ENCODE measurements at regions not wholly inside any gene's neighbourhood (a gene's known extent, or its start where the extent isn't known, plus 50 kb on each side); places are given as distances from the start of the nearest gene placed in this dataset.
"Not testable (repeated sequence)": the region's sequence is repeated elsewhere in the genome, so short reads cannot be mapped to it uniquely, and the experiment has no call there.

- 59 to 68% methylated on average over 4 to 5 of the region's 5 CpGs for WGBS, 2 donors (ENCODE audit: low coverage in 1 of 2)
- Histone ChIP-seq H3K36me3 (no peaks in the 10 kb centered on the region), H3K27me3 (no peaks in the 10 kb centered on the region), H3K4me3 (no peak overlapping the region), H3K9me3 (no peaks in the 10 kb centered on the region), H3K27ac (peak overlapping the region in 1 of 4 donors; percentile 35), H3K4me1 (peaks cover 0 to 19% (median 0%) of the 10 kb centered on the region in 4 donors)
- intact Hi-C loops (cut with DNase I; ENCODE audit: low total_unique reads) = no loop called here
- peak; percentile 8 for DNase-seq
- in situ Hi-C loops (cut with MboI; ENCODE audit: low pct_ligation_motif_present in 1 of 4, low pct_unique_long_range_greater_than_20kb in 1 of 4, low sequenced_read_pairs in 3 of 4) = no loop called here
- TF ChIP-seq, protein P1, sequence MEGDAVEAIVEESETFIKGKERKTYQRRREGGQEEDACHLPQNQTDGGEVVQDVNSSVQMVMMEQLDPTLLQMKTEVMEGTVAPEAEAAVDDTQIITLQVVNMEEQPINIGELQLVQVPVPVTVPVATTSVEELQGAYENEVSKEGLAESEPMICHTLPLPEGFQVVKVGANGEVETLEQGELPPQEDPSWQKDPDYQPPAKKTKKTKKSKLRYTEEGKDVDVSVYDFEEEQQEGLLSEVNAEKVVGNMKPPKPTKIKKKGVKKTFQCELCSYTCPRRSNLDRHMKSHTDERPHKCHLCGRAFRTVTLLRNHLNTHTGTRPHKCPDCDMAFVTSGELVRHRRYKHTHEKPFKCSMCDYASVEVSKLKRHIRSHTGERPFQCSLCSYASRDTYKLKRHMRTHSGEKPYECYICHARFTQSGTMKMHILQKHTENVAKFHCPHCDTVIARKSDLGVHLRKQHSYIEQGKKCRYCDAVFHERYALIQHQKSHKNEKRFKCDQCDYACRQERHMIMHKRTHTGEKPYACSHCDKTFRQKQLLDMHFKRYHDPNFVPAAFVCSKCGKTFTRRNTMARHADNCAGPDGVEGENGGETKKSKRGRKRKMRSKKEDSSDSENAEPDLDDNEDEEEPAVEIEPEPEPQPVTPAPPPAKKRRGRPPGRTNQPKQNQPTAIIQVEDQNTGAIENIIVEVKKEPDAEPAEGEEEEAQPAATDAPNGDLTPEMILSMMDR (IDR thresholded peaks at IDR 0.05) = no peak
- TF ChIP-seq EP300 (IDR thresholded peaks at IDR 0.05; ENCODE audit: low read depth) (no peak), POLR2AphosphoS5 (IDR thresholded peaks at IDR 0.05) (no peak), POLR2A (IDR thresholded peaks at IDR 0.05) (no peak)
Measured at GRCh38 chr7:12004581-12004980, 172.6 kb upstream of the THSD7A start.

DNA sequence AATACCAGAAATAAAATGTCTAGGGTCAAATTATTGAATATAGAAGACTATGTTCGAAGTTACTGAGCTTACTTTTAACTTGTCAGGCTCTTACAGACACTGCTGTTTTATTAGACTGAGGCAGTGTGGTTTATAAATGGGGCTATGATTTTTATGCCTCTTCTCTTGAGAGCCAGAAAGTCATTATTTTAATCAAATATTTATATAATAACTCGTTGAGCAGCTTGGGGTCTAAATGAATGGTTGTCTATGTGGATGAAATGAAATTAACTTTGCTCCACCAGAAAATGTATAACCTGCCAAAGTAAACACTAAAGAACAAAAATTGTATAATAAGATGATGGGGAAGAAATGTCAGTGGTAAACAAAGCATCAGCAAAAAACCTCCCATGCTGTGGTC is 175.6 kb upstream of the THSD7A start:
- no peak for DNase-seq
- H3K27ac ChIP-seq = no peak overlapping the region
- TF ChIP-seq, protein P1 (IDR thresholded peaks at IDR 0.05) = no peak
- TF ChIP-seq POLR2A (IDR thresholded peaks at IDR 0.05) (no peak), EP300 (IDR thresholded peaks at IDR 0.05; ENCODE audit: low read depth) (no peak), POLR2AphosphoS5 (IDR thresholded peaks at IDR 0.05) (no peak)
- 21 to 41% methylated on average over 2 of the region's 2 CpGs for whole genome bisulfite sequencing, 2 donors (ENCODE audit: low coverage in 1 of 2)
- H3K9me3 ChIP-seq = no peaks in the 10 kb centered on the region
- peaks cover 0 to 19% (median 0%) of the 10 kb centered on the region in 4 donors for H3K4me1 ChIP-seq
- H3K36me3 ChIP-seq = no peaks in the 10 kb centered on the region
- no peaks in the 10 kb centered on the region for H3K27me3 ChIP-seq
- in situ Hi-C loops (cut with MboI; ENCODE audit: low pct_ligation_motif_present in 1 of 4, low pct_unique_long_range_greater_than_20kb in 1 of 4, low sequenced_read_pairs in 3 of 4) = no loop called here
- intact Hi-C loops (cut with DNase I; ENCODE audit: low total_unique reads) = no loop called here
- H3K4me3 ChIP-seq = no peak overlapping the region

DNA sequence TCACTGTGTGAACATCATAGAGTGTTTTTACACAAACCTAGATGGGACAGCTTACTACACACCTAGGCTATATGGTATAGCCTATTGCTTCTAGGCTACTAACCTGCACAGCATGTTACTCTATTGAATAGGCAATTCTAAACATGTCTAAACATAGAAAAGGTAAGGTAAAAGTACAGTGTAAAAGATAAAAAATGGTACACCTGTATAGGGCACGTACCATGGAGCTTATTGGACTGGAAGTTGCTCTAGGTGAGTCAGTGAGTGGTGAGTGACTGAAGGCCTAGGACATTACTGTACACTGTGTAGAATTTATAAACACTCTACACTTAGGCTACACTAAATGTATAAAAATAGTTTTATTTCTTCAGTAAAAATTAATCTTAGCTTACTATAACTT is 182.0 kb upstream of the THSD7A start:
- no peak overlapping the region for H3K27ac ChIP-seq
- WGBS, 2 donors (ENCODE audit: low coverage in 1 of 2) = 78 to 80% methylated on average over 1 of the region's 1 CpG
- H3K36me3 ChIP-seq = no peaks in the 10 kb centered on the region
- in situ Hi-C loops (cut with MboI; ENCODE audit: low pct_ligation_motif_present in 1 of 4, low pct_unique_long_range_greater_than_20kb in 1 of 4, low sequenced_read_pairs in 3 of 4) = no loop called here
- no peak for DNase-seq
- H3K4me1 ChIP-seq = peaks cover 0 to 9% (median 0%) of the 10 kb centered on the region in 4 donors
- H3K4me3 ChIP-seq = no peak overlapping the region
- H3K27me3 ChIP-seq = no peaks in the 10 kb centered on the region
- intact Hi-C loops (cut with DNase I; ENCODE audit: low total_unique reads) = no loop called here
- no peaks in the 10 kb centered on the region for H3K9me3 ChIP-seq
- TF ChIP-seq POLR2AphosphoS5 (IDR thresholded peaks at IDR 0.05) (no peak), EP300 (IDR thresholded peaks at IDR 0.05; ENCODE audit: low read depth) (no peak)

DNA sequence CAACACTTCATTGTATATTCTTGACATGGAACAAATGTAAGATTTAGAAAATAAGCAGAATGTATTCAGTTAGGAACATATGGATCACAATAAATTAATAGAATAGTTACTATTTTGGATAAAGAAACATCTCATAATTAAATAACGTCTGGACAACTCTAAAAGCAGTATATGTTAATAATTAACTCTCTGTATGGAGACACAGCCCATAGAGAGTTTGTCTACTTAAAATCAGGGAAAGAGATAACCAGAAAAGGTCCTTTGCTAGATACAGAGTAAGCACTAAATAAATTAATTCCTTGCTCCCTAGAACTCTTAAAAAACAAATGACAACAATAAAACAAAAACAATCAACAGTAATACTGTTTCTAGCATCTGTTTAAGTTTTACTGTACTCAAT is 184.4 kb upstream of the THSD7A start:
- Histone ChIP-seq H3K27me3 (no peaks in the 10 kb centered on the region), H3K36me3 (no peaks in the 10 kb centered on the region), H3K27ac (no peak overlapping the region), H3K4me3 (no peak overlapping the region), H3K4me1 (peaks cover 0 to 8% (median 0%) of the 10 kb centered on the region in 4 donors), H3K9me3 (no peaks in the 10 kb centered on the region)
- TF ChIP-seq POLR2AphosphoS5 (IDR thresholded peaks at IDR 0.05) (no peak), EP300 (IDR thresholded peaks at IDR 0.05; ENCODE audit: low read depth) (no peak), POLR2A (IDR thresholded peaks at IDR 0.05) (no peak)
- TF ChIP-seq, protein P1 (IDR thresholded peaks at IDR 0.05) = no peak
- in situ Hi-C loops (cut with MboI; ENCODE audit: low pct_ligation_motif_present in 1 of 4, low pct_unique_long_range_greater_than_20kb in 1 of 4, low sequenced_read_pairs in 3 of 4) (no loop called here), intact Hi-C loops (cut with DNase I; ENCODE audit: low total_unique reads) (no loop called here)
- DNase-seq = no peak
- 14 to 30% methylated on average over 1 of the region's 1 CpG for WGBS, 2 donors (ENCODE audit: low coverage in 1 of 2)

- Histone ChIP-seq H3K9me3 (no peaks in the 10 kb centered on the region), H3K27ac (no peak overlapping the region), H3K36me3 (no peaks in the 10 kb centered on the region), H3K27me3 (no peaks in the 10 kb centered on the region), H3K4me3 (no peak overlapping the region), H3K4me1 (peaks cover 0 to 8% (median 0%) of the 10 kb centered on the region in 4 donors)
- 39 to 50% methylated on average over 1 of the region's 1 CpG for WGBS, 2 donors (ENCODE audit: low coverage in 1 of 2)
- no peak for TF ChIP-seq POLR2AphosphoS5 (IDR thresholded peaks at IDR 0.05)
- TF ChIP-seq EP300 (IDR thresholded peaks at IDR 0.05; ENCODE audit: low read depth) = no peak
- TF ChIP-seq, protein P1 (IDR thresholded peaks at IDR 0.05) = no peak
- no peak for TF ChIP-seq POLR2A (IDR thresholded peaks at IDR 0.05)
- no peak for DNase-seq
- in situ Hi-C loops (cut with MboI; ENCODE audit: low pct_ligation_motif_present in 1 of 4, low pct_unique_long_range_greater_than_20kb in 1 of 4, low sequenced_read_pairs in 3 of 4) (no loop called here), intact Hi-C loops (cut with DNase I; ENCODE audit: low total_unique reads) (no loop called here)
Measured at GRCh38 chr7:12017046-12017445, 185.0 kb upstream of the THSD7A start.

DNA sequence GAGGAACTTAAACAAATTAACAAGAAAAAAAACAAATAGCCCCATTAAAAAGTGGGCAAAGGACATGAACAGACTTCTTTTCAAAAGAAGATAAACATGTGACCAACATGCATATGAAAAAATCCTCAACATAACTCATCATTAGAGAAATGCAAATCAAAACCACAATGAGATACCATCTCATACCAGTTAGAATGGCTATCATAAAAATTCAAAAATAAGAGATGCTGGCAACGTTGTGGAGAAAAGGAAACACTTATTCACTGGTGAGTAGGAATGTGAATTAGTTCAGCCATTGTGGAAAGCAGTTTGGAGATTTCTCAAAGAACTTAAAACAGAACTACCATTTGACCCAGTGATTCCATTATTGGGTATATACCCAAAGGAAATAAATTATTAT is 189.1 kb upstream of the TMEM106B start:
- WGBS, 2 donors (ENCODE audit: low coverage in 1 of 2) = 66 to 89% methylated on average over 1 of the region's 1 CpG
- DNase-seq; in situ Hi-C loops (cut with MboI; ENCODE audit: low pct_ligation_motif_present in 1 of 4, low pct_unique_long_range_greater_than_20kb in 1 of 4, low sequenced_read_pairs in 3 of 4); H3K4me1 ChIP-seq; H3K4me3 ChIP-seq; intact Hi-C loops (cut with DNase I; ENCODE audit: low total_unique reads); H3K9me3 ChIP-seq; H3K27me3 ChIP-seq; H3K27ac ChIP-seq; H3K36me3 ChIP-seq: not testable (repeated sequence)
